PC-9 (cell line): ENCODE measurements at regions not wholly inside any gene's neighbourhood (a gene's known extent, or its start where the extent isn't known, plus 50 kb on each side); places are given as distances from the start of the nearest gene placed in this dataset.

Source experiments
- BruUV-seq: library from RNA; stranded (reverse); fragments of 400-500 nt; replicated peaks from 2 replicates; lab custom pipeline; 2021; lab: Mats Ljungman, UMichigan
- CTCF ChIA-PET: fragments of 300-600 bp; sonication (Branson Sonifier 250); formaldehyde crosslinking; loops from one replicate; lab custom pipeline; 2022; ENCODE audit warnings: antibody characterized with exemption; lab: Charles Lee
- POLR2A ChIA-PET: fragments of 300-600 bp; sonication (Branson Sonifier 250); formaldehyde crosslinking; loops from one replicate; lab custom pipeline; 2022; ENCODE audit warnings: antibody characterized with exemption; ENCODE audit not compliant: unreplicated experiment; lab: Charles Lee
- DNase-seq, 2 experiments: peaks; one replicate each; pipeline versions ENCODE4 v3.0.0 to v3.0.0-alpha.2; 2015 to 2022; ENCODE audit warnings: mixed read lengths in 1 of 2
- H2AFZ ChIP-seq: fragments of 200-600 bp; sonication (generic); 2 replicates; pipeline ENCODE4 v1.8.1; 2017; ENCODE audit warnings: antibody characterized with exemption
- H3F3A ChIP-seq: fragments of 200-600 bp; sonication (generic); 2 replicates; pipeline ENCODE4 v1.8.1; 2017; ENCODE audit warnings: antibody characterized with exemption, mild to moderate bottlenecking, low read depth; ENCODE audit not compliant: insufficient read depth
- H3K27ac ChIP-seq: fragments of 200-600 bp; sonication (generic); 2 replicates; pipeline ENCODE4 v1.6.1; 2016; ENCODE audit warnings: mixed run types
- H3K27me3 ChIP-seq: fragments of 200-600 bp; sonication (generic); 2 replicates; pipeline ENCODE4 v1.6.1; 2016; ENCODE audit warnings: low read depth, mixed run types; ENCODE audit not compliant: insufficient read depth
- H3K36me3 ChIP-seq: fragments of 200-600 bp; sonication (generic); 2 replicates; pipeline ENCODE4 v1.6.1; 2016; ENCODE audit warnings: low read depth, mixed run types
- H3K4me1 ChIP-seq: fragments of 200-600 bp; sonication (generic); replicated peaks from 2 replicates; pipeline ENCODE4 v1.6.1; 2016; ENCODE audit warnings: mixed run types; ENCODE audit not compliant: insufficient read depth
- H3K4me2 ChIP-seq: fragments of 200-600 bp; sonication (generic); 2 replicates; pipeline ENCODE4 v1.6.1; 2017; ENCODE audit warnings: mixed run types
- H3K4me3 ChIP-seq: fragments of 200-600 bp; sonication (generic); 2 replicates; pipeline ENCODE4 v1.6.1; 2016; ENCODE audit warnings: mixed run types
- H3K79me2 ChIP-seq: fragments of 200-600 bp; sonication (generic); 2 replicates; pipeline ENCODE4 v1.6.1; 2017; ENCODE audit warnings: low read depth, mixed run types
- H3K9me2 ChIP-seq: fragments of 200-600 bp; sonication (generic); 2 replicates; pipeline ENCODE4 v1.8.1; 2017; ENCODE audit warnings: mild to moderate bottlenecking; ENCODE audit not compliant: insufficient read depth
- H3K9me3 ChIP-seq: fragments of 200-600 bp; sonication (generic); 2 replicates; pipeline ENCODE4 v1.8.1; 2016; ENCODE audit warnings: low read depth; ENCODE audit not compliant: insufficient read depth
- H4K20me1 ChIP-seq: fragments of 200-600 bp; sonication (generic); 2 replicates; pipeline ENCODE4 v1.8.1; 2017; ENCODE audit not compliant: insufficient read depth
- EZH2 ChIP-seq: fragments of 200-600 bp; sonication (generic); IDR thresholded peaks from 2 replicates; pipeline ENCODE4 v1.8.0; 2017; ENCODE audit warnings: antibody characterized with exemption, low read depth
- intact Hi-C: fragments of 100-400 bp; cut with micrococcal nuclease; formaldehyde crosslinking; loops from one replicate; pipeline ENCODE4 v1.10.0; 2022; ENCODE audit not compliant: unreplicated experiment
- TF ChIP-seq, protein P1 (sequence below): fragments of 200-600 bp; sonication (generic); conservative IDR thresholded peaks from 2 replicates; pipeline ENCODE4 v1.6.1; 2017; ENCODE audit warnings: mixed run types, antibody characterized with exemption, mild to moderate bottlenecking, moderate library complexity

GRCh38 chr4:38382520-38382919 lies 281.5 kb upstream of the KLF3 start:
- H3K36me3 ChIP-seq = no peaks in the 10 kb centered on the region
- DNase-seq = no peak
- H2AFZ ChIP-seq = no peak overlapping the region
- no peak for TF ChIP-seq EZH2
- TF ChIP-seq, protein P1, sequence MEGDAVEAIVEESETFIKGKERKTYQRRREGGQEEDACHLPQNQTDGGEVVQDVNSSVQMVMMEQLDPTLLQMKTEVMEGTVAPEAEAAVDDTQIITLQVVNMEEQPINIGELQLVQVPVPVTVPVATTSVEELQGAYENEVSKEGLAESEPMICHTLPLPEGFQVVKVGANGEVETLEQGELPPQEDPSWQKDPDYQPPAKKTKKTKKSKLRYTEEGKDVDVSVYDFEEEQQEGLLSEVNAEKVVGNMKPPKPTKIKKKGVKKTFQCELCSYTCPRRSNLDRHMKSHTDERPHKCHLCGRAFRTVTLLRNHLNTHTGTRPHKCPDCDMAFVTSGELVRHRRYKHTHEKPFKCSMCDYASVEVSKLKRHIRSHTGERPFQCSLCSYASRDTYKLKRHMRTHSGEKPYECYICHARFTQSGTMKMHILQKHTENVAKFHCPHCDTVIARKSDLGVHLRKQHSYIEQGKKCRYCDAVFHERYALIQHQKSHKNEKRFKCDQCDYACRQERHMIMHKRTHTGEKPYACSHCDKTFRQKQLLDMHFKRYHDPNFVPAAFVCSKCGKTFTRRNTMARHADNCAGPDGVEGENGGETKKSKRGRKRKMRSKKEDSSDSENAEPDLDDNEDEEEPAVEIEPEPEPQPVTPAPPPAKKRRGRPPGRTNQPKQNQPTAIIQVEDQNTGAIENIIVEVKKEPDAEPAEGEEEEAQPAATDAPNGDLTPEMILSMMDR = no peak
- no peak overlapping the region for H3K27ac ChIP-seq
- no peak overlapping the region for H3K4me2 ChIP-seq
- peaks cover 15% of the 10 kb centered on the region for H3K4me1 ChIP-seq
- H3K4me3 ChIP-seq = no peak overlapping the region
- H3K27me3 ChIP-seq = no peaks in the 10 kb centered on the region
- ChIA-PET CTCF (no interaction called here), POLR2A (no interaction called here)
- H3K9me3 ChIP-seq = no peaks in the 10 kb centered on the region; the same call in 1 of the 2 replicates
- H3F3A ChIP-seq = no peaks in the 10 kb centered on the region
- BruUV-seq = no TSS peak
- H3K79me2 ChIP-seq = no peaks in the 10 kb centered on the region
- no peaks in the 10 kb centered on the region for H4K20me1 ChIP-seq
- H3K9me2 ChIP-seq = 0 out of 2 replicates have a peak, but pooled peaks cover 3% of the 10 kb centered on the region
- intact Hi-C loops = loop anchor here (10.0 kb wide), 1 partner anchor 198 kb away; no protein-coding TSS in a partner anchor

- ChIA-PET POLR2A (no interaction called here), CTCF (no interaction called here)
- peaks cover 15% of the 10 kb centered on the region for H3K4me1 ChIP-seq
- TF ChIP-seq, protein P1 = no peak
- no peak for TF ChIP-seq EZH2
- H3F3A ChIP-seq = no peaks in the 10 kb centered on the region
- no peaks in the 10 kb centered on the region for H3K36me3 ChIP-seq
- H4K20me1 ChIP-seq = no peaks in the 10 kb centered on the region
- intact Hi-C loops = loop anchor here (10.0 kb wide), 1 partner anchor 199 kb away; no protein-coding TSS in a partner anchor
- H3K27me3 ChIP-seq = no peaks in the 10 kb centered on the region
- no peak for DNase-seq
- H3K9me3 ChIP-seq = no peaks in the 10 kb centered on the region
- H3K9me2 ChIP-seq = 0 out of 2 replicates have a peak, but pooled peaks cover 3% of the 10 kb centered on the region
- H3K4me2 ChIP-seq = no peak overlapping the region
- H3K4me3 ChIP-seq = no peak overlapping the region
- BruUV-seq = no TSS peak
- H2AFZ ChIP-seq = no peak overlapping the region
- no peak overlapping the region for H3K27ac ChIP-seq
- no peaks in the 10 kb centered on the region for H3K79me2 ChIP-seq
Observed at GRCh38 chr4:38383646-38384121, 280.3 kb upstream of the KLF3 start.

DNA sequence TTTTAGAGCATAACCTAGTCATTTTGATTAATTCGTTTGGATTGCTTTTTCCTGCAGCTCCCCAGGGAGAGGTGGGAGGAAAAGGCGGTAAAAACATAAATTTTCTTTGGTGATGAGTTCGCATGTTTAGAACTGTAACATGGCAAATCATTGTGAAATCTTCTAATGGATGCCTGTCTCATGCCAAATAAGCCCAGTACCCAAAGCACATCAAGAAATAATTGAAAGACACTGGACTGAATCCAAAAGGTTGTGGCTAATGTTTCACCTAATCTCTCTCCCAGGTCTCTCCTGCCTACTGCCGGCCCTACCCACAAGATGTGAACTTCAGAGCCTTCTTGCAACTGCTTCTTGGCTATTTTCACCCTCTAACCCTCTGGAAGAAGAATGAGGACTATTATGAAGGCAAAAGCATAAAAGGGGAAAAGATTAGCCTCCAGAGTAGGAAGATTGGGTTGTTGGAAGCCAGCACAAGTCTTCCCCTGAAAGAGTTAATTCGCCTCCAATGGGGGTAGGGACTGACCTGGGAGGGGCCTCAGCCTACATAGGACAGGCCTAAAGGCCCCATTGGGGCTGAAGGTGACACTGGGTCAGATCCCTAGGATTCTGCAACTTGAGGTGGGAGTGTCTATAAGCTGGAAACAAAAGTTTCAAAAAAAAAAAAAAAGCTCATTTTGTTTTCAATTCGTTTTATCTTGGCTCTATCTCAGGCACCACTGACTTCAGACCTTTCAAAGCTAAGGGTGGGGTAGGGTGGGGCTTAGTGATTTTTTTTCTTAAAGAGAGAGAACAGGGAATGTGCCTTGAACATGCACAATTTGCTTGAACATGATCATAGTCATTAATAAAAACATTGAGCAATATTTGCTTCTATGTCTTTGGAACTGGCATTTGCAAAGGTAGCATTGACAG lies 278.6 kb upstream of the KLF3 start:
- intact Hi-C loops = loop anchor here (10.0 kb wide), 1 partner anchor 201 kb away; no protein-coding TSS in a partner anchor
- Histone ChIP-seq H3K4me2 (no peak overlapping the region), H3K4me3 (no peak overlapping the region), H3K27me3 (no peaks in the 10 kb centered on the region), H3K4me1 (peaks cover 15% of the 10 kb centered on the region), H4K20me1 (no peaks in the 10 kb centered on the region), H2AFZ (no peak overlapping the region), H3K9me2 (no peaks in the 10 kb centered on the region), H3F3A (no peaks in the 10 kb centered on the region), H3K36me3 (no peaks in the 10 kb centered on the region), H3K27ac (no peak overlapping the region), H3K9me3 (no peaks in the 10 kb centered on the region), H3K79me2 (no peaks in the 10 kb centered on the region)
- BruUV-seq = no TSS peak
- POLR2A ChIA-PET = no interaction called here
- DNase-seq = peak in 1 of 2 experiments; percentile 65
- CTCF ChIA-PET = interaction anchor here (0.5 to 0.6 kb wide), 2 partner anchors 67 to 782 kb away, joined by 3 to 4 read pairs; no protein-coding TSS in a partner anchor
- TF ChIP-seq, protein P1 = no peak
- no peak for TF ChIP-seq EZH2
